ENCODE measurements at regions not wholly inside any gene's neighbourhood (a gene's known extent, or its start where the extent isn't known, plus 50 kb on each side); places are given as distances from the start of the nearest gene placed in this dataset.

- H3K9ac ChIP-seq (ENCODE audit: insufficient read depth, low read depth, low read length) = no peak overlapping the region
- no peaks in the 10 kb centered on the region for H3K79me2 ChIP-seq (ENCODE audit: insufficient read depth, low read length)
- no peaks in the 10 kb centered on the region for H3K4me1 ChIP-seq (ENCODE audit: insufficient read depth, low read length)
- CTCF ChIA-PET (ENCODE audit: low intra/inter-chr PET ratio, low total read pairs) = no interaction called here
- H3K36me3 ChIP-seq (replicated peaks in 1 of 2; ENCODE audit: control insufficient read depth in 1 of 2, insufficient read depth in 2 of 2, low read length in 2 of 2) = no peaks in the 10 kb centered on the region
- H3K27me3 ChIP-seq (ENCODE audit: control insufficient read depth in 1 of 2, insufficient read depth in 2 of 2, low read length in 2 of 2) = no peaks in the 10 kb centered on the region
- in situ Hi-C loops (cut with HindIII; ENCODE audit: extremely low pct_ligation_motif_present, low pct_unique_long_range_greater_than_20kb) = no loop called here
- TF ChIP-seq NFE2L2 (IDR thresholded peaks at IDR 0.05; ENCODE audit: low read length) = no peak
- TF ChIP-seq ZBTB8A (CRISPR knock-in tag; IDR thresholded peaks at IDR 0.05; ENCODE audit: borderline replicate concordance, low read depth) = no peak
- no peak for TF ChIP-seq FOXP4 (CRISPR knock-in tag; IDR thresholded peaks at IDR 0.05)
- TF ChIP-seq ELF4 (CRISPR knock-in tag; IDR thresholded peaks at IDR 0.05; ENCODE audit: borderline replicate concordance) = no peak
- no peak for TF ChIP-seq TFAP4 (IDR thresholded peaks at IDR 0.05; ENCODE audit: borderline replicate concordance, low read depth)
- no peak for TF ChIP-seq ZNF746 (CRISPR knock-in tag; IDR thresholded peaks at IDR 0.05)
- TF ChIP-seq KDM5A (IDR thresholded peaks at IDR 0.05; ENCODE audit: borderline replicate concordance, low read length) = no peak
- no peak for TF ChIP-seq PCBP2 (optimal IDR thresholded peaks at IDR 0.05; ENCODE audit: low read depth, low read length, poor library complexity, severe bottlenecking)
- no peak for TF ChIP-seq NAIF1 (CRISPR knock-in tag; IDR thresholded peaks at IDR 0.05; ENCODE audit: borderline replicate concordance)
- TF ChIP-seq, protein P1, sequence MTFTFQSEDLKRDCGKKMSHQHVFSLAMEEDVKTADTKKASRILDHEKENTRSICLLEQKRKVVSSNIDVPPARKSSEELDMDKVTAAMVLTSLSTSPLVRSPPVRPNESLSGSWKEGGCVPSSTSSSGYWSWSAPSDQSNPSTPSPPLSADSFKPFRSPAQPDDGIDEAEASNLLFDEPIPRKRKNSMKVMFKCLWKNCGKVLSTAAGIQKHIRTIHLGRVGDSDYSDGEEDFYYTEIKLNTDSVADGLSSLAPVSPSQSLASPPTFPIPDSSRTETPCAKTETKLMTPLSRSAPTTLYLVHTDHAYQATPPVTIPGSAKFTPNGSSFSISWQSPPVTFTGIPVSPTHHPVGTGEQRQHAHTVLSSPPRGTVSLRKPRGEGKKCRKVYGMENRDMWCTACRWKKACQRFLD (CRISPR knock-in tag; IDR thresholded peaks at IDR 0.05; ENCODE audit: borderline replicate concordance) = no peak
- FAIRE-seq (no peak), ATAC-seq (no peak), DNase-seq (ENCODE audit: low spot score) (no peak)
- no peak overlapping the region for H3K4me3 ChIP-seq (replicated peaks in 1 of 3; ENCODE audit: insufficient read depth in 1 of 3, low read depth in 2 of 3, low read length in 3 of 3)
- H3K27ac ChIP-seq (ENCODE audit: extremely low read length, insufficient read depth, low read length) = no peak overlapping the region
- BruUV-seq (replicated peaks) = no TSS peak
- intact Hi-C loops (cut with micrococcal nuclease; ENCODE audit: unreplicated experiment) = no loop called here
- WGBS (ENCODE audit: low lambda C conversion rate) = 0% methylated on average over 3 of the region's 3 CpGs
- H3K4me2 ChIP-seq (ENCODE audit: low read depth, low read length) = no peak overlapping the region
- no peaks in the 10 kb centered on the region for H4K20me1 ChIP-seq (ENCODE audit: insufficient read depth, low read length)
- H2AFZ ChIP-seq (ENCODE audit: low read length) = no peak overlapping the region
- H3K9me3 ChIP-seq (ENCODE audit: low read length) = no peaks in the 10 kb centered on the region
- POLR2A ChIA-PET = no interaction called here
Observed at GRCh38 chr11:80849253-80849652, 1408.4 kb upstream of the TENM4 start.
